ENCODE measurements at regions not wholly inside any gene's neighbourhood (a gene's known extent, or its start where the extent isn't known, plus 50 kb on each side); places are given as distances from the start of the nearest gene placed in this dataset.

GRCh38 chr9:126152622-126153362 lies 173.8 kb upstream of the MVB12B start:
- DNase-seq (ENCODE audit: low read depth) = no peak

GRCh38 chr9:126153382-126153781 lies 173.2 kb upstream of the MVB12B start:
- DNase-seq (ENCODE audit: low read depth) = no peak

- DNase-seq (ENCODE audit: low read depth) = no peak
These were observed 172.3 kb upstream of the MVB12B start for GRCh38 chr9:126154182-126154827.

- no peak for DNase-seq (ENCODE audit: low read depth)
These were observed 171.8 kb upstream of the MVB12B start for GRCh38 chr9:126154869-126155268.

GRCh38 chr9:126155756-126156664 lies 170.6 kb upstream of the MVB12B start:
- DNase-seq (ENCODE audit: low read depth) = no peak

GRCh38 chr9:126156898-126157297 lies 169.7 kb upstream of the MVB12B start:
- DNase-seq (ENCODE audit: low read depth) = no peak

GRCh38 chr9:126157423-126157822 lies 169.2 kb upstream of the MVB12B start:
- DNase-seq (ENCODE audit: low read depth) = no peak

GRCh38 chr9:126157826-126158587 lies 168.6 kb upstream of the MVB12B start:
- DNase-seq (ENCODE audit: low read depth) = no peak

GRCh38 chr9:126158588-126159429 lies 167.8 kb upstream of the MVB12B start:
- no peak for DNase-seq (ENCODE audit: low read depth)

GRCh38 chr9:126159430-126160060 lies 167.1 kb upstream of the MVB12B start:
- DNase-seq (ENCODE audit: low read depth) = no peak

- no peak for DNase-seq (ENCODE audit: low read depth)
These were observed 166.4 kb upstream of the MVB12B start for GRCh38 chr9:126160067-126160853.

GRCh38 chr9:126160854-126161329 lies 165.7 kb upstream of the MVB12B start:
- no peak for DNase-seq (ENCODE audit: low read depth)

- DNase-seq (ENCODE audit: low read depth) = no peak
These were observed 163.8 kb upstream of the MVB12B start for GRCh38 chr9:126162611-126163381.

- no peak for DNase-seq (ENCODE audit: low read depth)
These were observed 161.7 kb upstream of the MVB12B start for GRCh38 chr9:126164796-126165525.

GRCh38 chr9:126165755-126166154 lies 160.9 kb upstream of the MVB12B start:
- DNase-seq (ENCODE audit: low read depth) = no peak

- DNase-seq (ENCODE audit: low read depth) = no peak
These were observed 160.3 kb upstream of the MVB12B start for GRCh38 chr9:126166291-126166690.

GRCh38 chr9:126166866-126167265 lies 159.8 kb upstream of the MVB12B start:
- no peak for DNase-seq (ENCODE audit: low read depth)

- no peak for DNase-seq (ENCODE audit: low read depth)
These were observed 156.9 kb upstream of the MVB12B start for GRCh38 chr9:126169736-126170135.
